AG09309 (cell line): ENCODE measurements at regions not wholly inside any gene's neighbourhood (a gene's known extent, or its start where the extent isn't known, plus 50 kb on each side); places are given as distances from the start of the nearest gene placed in this dataset.

ENCODE experiments used
- DNase-seq: peaks from one replicate; pipeline ENCODE4 v3.0.0-alpha.2; 2010; ENCODE audit warnings: low read depth
- H3K4me3 ChIP-seq: 2 replicates; pipeline ENCODE4 v1.5.1; 2011; ENCODE audit warnings: mild to moderate bottlenecking, low read depth, low read length, moderate library complexity; ENCODE audit not compliant: control insufficient read depth
- CTCF ChIP-seq: IDR thresholded peaks from 2 replicates; pipeline ENCODE4 v1.5.1; 2011; ENCODE audit warnings: mild to moderate bottlenecking, low read depth, low read length, inconsistent platforms; ENCODE audit not compliant: insufficient read depth, control insufficient read depth; ENCODE audit errors: missing control alignments

- no peak for TF ChIP-seq CTCF
- no peak for DNase-seq
- H3K4me3 ChIP-seq = no peak overlapping the region
Observed at GRCh38 chr15:49758856-49759255, 138.0 kb downstream of the DTWD1 start.

GRCh38 chr15:49760749-49761148, 139.9 kb downstream of the DTWD1 start:
- no peak for TF ChIP-seq CTCF
- no peak for DNase-seq
- no peak overlapping the region for H3K4me3 ChIP-seq

GRCh38 chr15:49769225-49769624, 148.4 kb downstream of the DTWD1 start:
- peak; percentile 8 for DNase-seq
- no peak overlapping the region for H3K4me3 ChIP-seq
- TF ChIP-seq CTCF = no peak

GRCh38 chr15:49789436-49789835, 168.6 kb downstream of the DTWD1 start:
- no peak for TF ChIP-seq CTCF
- no peak overlapping the region for H3K4me3 ChIP-seq
- DNase-seq = no peak

GRCh38 chr15:49793943-49794342, 173.1 kb downstream of the DTWD1 start:
- H3K4me3 ChIP-seq = no peak overlapping the region
- TF ChIP-seq CTCF = no peak
- DNase-seq = no peak

- no peak overlapping the region for H3K4me3 ChIP-seq
- no peak for TF ChIP-seq CTCF
- no peak for DNase-seq
Observed at GRCh38 chr15:49801796-49802195, 180.9 kb downstream of the DTWD1 start.
